ENCODE measurements at regions not wholly inside any gene's neighbourhood (a gene's known extent, or its start where the extent isn't known, plus 50 kb on each side); places are given as distances from the start of the nearest gene placed in this dataset.
A peak's percentile ranks its signal among the peaks of the same experiment; 100 is the strongest.

DNA sequence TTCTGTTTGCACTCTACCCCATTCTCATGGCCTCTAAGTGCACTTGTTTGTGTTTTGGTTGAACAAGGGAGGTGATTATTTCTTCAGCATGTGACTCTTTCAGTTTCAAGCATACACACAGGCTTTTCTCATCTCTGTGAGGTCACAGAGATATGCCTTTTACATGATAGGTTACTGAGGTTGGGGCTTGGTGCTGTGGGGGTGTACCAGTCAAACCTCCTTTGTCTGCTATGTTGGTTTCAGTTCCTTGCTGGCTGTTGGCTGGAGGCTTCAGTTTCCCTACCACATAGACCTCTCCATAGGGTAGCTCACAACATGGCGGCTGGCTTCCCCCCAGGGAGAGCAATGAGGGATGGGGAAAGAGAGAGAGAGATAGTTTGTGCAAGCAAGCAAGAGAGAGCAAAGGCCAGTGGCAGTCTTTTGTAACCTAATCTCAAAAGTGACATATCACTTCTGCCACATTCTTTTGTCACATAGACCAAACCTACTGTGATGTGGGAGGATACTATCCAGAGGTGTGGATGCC is 96.7 kb upstream of the SEMA6A start (continued):
- TF ChIP-seq, protein P1, sequence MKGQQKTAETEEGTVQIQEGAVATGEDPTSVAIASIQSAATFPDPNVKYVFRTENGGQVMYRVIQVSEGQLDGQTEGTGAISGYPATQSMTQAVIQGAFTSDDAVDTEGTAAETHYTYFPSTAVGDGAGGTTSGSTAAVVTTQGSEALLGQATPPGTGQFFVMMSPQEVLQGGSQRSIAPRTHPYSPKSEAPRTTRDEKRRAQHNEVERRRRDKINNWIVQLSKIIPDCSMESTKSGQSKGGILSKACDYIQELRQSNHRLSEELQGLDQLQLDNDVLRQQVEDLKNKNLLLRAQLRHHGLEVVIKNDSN (IDR thresholded peaks at IDR 0.05; ENCODE audit: borderline replicate concordance, extremely low read length, insufficient read depth, low read depth, low read length): no peak
- TF ChIP-seq NFXL1 (IDR thresholded peaks at IDR 0.05; ENCODE audit: borderline replicate concordance): no peak
- TF ChIP-seq ATF2 (IDR thresholded peaks at IDR 0.05; ENCODE audit: low read length): peak; percentile 84
- peak; percentile 94 for TF ChIP-seq SKIL (IDR thresholded peaks at IDR 0.05; ENCODE audit: low read depth, poor library complexity, severe bottlenecking)
- TF ChIP-seq ZSCAN29 (IDR thresholded peaks at IDR 0.05): no peak
- TF ChIP-seq, protein P2, sequence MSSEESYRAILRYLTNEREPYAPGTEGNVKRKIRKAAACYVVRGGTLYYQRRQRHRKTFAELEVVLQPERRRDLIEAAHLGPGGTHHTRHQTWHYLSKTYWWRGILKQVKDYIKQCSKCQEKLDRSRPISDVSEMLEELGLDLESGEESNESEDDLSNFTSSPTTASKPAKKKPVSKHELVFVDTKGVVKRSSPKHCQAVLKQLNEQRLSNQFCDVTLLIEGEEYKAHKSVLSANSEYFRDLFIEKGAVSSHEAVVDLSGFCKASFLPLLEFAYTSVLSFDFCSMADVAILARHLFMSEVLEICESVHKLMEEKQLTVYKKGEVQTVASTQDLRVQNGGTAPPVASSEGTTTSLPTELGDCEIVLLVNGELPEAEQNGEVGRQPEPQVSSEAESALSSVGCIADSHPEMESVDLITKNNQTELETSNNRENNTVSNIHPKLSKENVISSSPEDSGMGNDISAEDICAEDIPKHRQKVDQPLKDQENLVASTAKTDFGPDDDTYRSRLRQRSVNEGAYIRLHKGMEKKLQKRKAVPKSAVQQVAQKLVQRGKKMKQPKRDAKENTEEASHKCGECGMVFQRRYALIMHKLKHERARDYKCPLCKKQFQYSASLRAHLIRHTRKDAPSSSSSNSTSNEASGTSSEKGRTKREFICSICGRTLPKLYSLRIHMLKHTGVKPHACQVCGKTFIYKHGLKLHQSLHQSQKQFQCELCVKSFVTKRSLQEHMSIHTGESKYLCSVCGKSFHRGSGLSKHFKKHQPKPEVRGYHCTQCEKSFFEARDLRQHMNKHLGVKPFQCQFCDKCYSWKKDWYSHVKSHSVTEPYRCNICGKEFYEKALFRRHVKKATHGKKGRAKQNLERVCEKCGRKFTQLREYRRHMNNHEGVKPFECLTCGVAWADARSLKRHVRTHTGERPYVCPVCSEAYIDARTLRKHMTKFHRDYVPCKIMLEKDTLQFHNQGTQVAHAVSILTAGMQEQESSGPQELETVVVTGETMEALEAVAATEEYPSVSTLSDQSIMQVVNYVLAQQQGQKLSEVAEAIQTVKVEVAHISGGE (CRISPR knock-in tag; IDR thresholded peaks at IDR 0.05): no peak
- no peak for TF ChIP-seq SIN3A (IDR thresholded peaks at IDR 0.05; ENCODE audit: low read depth, low read length)
- TF ChIP-seq CUX1 (IDR thresholded peaks at IDR 0.05; ENCODE audit: insufficient replicate concordance, low read depth, low read length): no peak
- TF ChIP-seq NR2C1 (IDR thresholded peaks at IDR 0.05): no peak
- TF ChIP-seq NFYB (IDR thresholded peaks at IDR 0.05; ENCODE audit: insufficient read depth, low read depth, low read length): peak; percentile 58; the same call in 1 of the 2 replicates
- no peak for TF ChIP-seq SMAD5 (IDR thresholded peaks at IDR 0.05; ENCODE audit: low read depth)
- no peak for TF ChIP-seq HSF1 (IDR thresholded peaks at IDR 0.05; ENCODE audit: low read depth, low read length)
- peak; percentile 70; the same call in 1 of the 2 replicates for TF ChIP-seq BACH1 (IDR thresholded peaks at IDR 0.05; ENCODE audit: borderline replicate concordance)
- peak; percentile 47; the same call in 1 of the 2 replicates for TF ChIP-seq ZNF384 (IDR thresholded peaks at IDR 0.05; ENCODE audit: borderline replicate concordance, low read depth, low read length)
- peak; percentile 97 for TF ChIP-seq ATF7 (IDR thresholded peaks at IDR 0.05; ENCODE audit: low read depth)

All from GM12878 (cell line).